ENCODE measurements at regions not wholly inside any gene's neighbourhood (a gene's known extent, or its start where the extent isn't known, plus 50 kb on each side); places are given as distances from the start of the nearest gene placed in this dataset.

DNA sequence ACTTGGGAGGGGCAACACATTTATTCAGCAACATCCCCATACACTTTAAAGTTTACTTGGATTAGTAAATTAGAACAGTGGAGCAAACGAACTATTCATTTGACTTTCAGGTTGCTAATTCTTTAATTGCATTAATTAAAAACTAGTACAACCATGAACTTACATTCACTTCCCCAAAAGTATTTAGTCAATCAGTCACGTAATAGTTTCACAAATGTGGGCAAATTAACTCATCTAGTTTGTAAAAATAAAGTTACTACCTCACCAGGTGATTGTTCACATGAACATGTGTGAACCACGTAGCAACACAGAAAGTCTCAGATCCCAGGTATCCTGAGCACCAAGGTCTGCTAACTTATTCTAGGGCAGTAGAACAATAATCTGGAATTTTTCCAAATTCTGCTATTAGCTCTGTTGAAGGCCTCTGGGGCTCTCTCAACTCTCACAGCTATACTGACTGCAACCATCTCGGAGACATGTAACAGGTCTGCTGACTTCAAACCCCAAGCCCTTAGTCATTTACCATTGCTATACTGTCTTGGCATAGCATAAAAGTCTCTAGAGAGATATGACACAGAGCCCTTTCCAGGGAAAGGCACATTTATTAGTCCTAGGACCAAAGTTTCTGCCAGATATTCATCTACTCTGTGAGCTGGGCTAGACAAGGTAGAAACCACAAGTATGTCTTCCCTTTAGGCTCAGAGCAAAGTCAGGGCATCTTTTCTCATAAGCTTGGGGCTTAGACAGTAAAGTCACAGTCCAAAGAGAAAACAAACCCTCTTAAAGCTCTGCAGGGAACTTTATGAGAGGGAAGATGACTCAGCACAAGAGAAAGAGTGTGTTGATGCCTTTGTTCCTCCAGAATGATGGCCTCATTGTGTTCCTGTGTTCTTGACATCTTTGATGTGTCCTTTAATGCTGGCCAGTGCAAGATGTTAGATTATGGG, 50.9 kb upstream of the CCDC28A start:
- FAIRE-seq (peak; percentile 71), DNase-seq (ENCODE audit: insufficient read length, low spot score) (no peak)
- no peak for TF ChIP-seq POLR2AphosphoS5 (IDR thresholded peaks at IDR 0.05; ENCODE audit: low read depth, low read length)
- peak; percentile 65 for TF ChIP-seq SPI1 (IDR thresholded peaks at IDR 0.05; ENCODE audit: low read depth, low read length)
